Large intestine (tissue), 3 donors: ENCODE measurements at regions not wholly inside any gene's neighbourhood (a gene's known extent, or its start where the extent isn't known, plus 50 kb on each side); places are given as distances from the start of the nearest gene placed in this dataset.

ENCODE experiments used
- DNase-seq, 2 donors: peaks; one replicate each; pipeline versions ENCODE4 v3.0.0 to v3.0.0-alpha.2; 2013
- H3K27ac ChIP-seq: one replicate; pipeline ENCODE4 v1.5.1; 2013; ENCODE audit warnings: low read length
- H3K27me3 ChIP-seq: 2 replicates; pipeline ENCODE4 v1.6.1; 2013; ENCODE audit warnings: low read length; ENCODE audit not compliant: control insufficient read depth, insufficient read depth
- H3K36me3 ChIP-seq: 2 replicates; pipeline ENCODE4 v1.6.1; 2013; ENCODE audit warnings: low read length; ENCODE audit not compliant: control insufficient read depth, insufficient read depth
- H3K4me1 ChIP-seq: one replicate; pipeline ENCODE4 v1.6.1; 2013; ENCODE audit warnings: low read length; ENCODE audit not compliant: control insufficient read depth, insufficient read depth
- H3K4me3 ChIP-seq: one replicate; pipeline ENCODE4 v1.5.1; 2013; ENCODE audit warnings: low read length
- H3K9me3 ChIP-seq: one replicate; pipeline ENCODE4 v1.6.1; 2013; ENCODE audit warnings: mild to moderate bottlenecking, low read depth, low read length, moderate library complexity; ENCODE audit not compliant: control insufficient read depth
- WGBS: methylation state at CpG from one replicate; pipeline ENCODE4 v1.1.5; 2013; ENCODE audit warnings: low lambda C conversion rate; ENCODE audit not compliant: insufficient coverage; 5-methylcytosine and 5-hydroxymethylcytosine counted together

DNA sequence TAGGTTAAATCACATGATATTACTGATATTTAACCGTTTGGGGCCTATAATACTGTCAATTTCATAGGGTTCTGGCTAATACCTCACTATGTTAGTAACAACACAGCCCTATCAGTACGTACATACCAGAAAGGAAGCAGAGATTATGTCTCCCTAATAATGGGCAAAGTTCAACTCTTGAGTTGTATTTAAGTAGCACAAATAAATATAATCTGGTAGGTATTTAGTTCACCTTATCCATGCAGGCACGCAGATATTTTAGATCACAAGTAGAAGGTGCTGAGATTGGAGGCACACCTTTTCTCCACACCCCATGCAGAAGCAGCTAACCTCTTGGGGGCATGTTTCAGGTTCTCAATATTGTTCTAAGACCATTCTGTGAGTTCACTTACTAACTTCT, 118.9 kb downstream of the IRS1 start:
- H3K4me1 ChIP-seq, result peaks cover 19% of the 10 kb centered on the region
- H3K27ac ChIP-seq, result peak overlapping the region; percentile 79
- peak; percentile 43 to 88 for DNase-seq
- no peaks in the 10 kb centered on the region for H3K9me3 ChIP-seq
- no peak overlapping the region for H3K4me3 ChIP-seq
- no CpG with 5 or more reads among the region's 3 CpGs for WGBS
- H3K27me3 ChIP-seq, result no peaks in the 10 kb centered on the region
- no peaks in the 10 kb centered on the region for H3K36me3 ChIP-seq

DNA sequence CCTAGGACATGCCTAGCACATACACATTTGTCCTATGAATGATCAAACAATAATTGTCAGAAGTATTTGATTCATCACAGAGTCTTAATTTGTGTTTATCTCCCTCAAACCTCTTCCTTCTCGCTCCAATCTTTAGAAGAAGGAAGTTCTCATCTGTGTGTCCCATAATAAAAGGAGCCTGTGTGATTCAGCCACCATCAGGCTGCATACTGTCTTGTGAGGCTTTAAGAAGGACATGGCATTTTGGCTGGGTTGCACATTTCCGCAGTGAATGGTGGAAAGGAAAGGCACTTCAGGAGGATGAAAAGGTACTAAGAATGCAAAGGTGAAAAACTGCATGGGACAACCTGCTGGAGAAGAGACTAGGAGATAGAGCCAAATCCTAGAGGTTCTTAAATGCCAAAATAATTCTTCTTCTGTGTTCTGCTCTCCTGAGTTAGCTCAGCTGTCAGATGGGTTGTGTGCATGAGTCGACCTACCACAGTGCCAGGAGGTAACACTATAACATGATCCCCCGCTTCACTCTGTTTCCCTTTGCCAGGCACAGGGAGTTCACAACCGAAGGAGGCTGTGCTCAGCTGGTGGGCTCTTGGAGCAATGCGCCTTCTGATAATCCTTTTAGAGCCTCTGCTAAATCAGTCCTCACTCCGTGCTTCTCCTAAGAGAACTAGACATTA, 120.1 kb downstream of the IRS1 start:
- DNase-seq, result no peak
- WGBS, result 100% methylated on average over 1 of the region's 7 CpGs
- H3K9me3 ChIP-seq, result no peaks in the 10 kb centered on the region
- H3K27me3 ChIP-seq, result no peaks in the 10 kb centered on the region
- peaks cover 19% of the 10 kb centered on the region for H3K4me1 ChIP-seq
- H3K36me3 ChIP-seq, result no peaks in the 10 kb centered on the region
- H3K4me3 ChIP-seq, result no peak overlapping the region
- peak overlapping the region; percentile 79 for H3K27ac ChIP-seq

DNA sequence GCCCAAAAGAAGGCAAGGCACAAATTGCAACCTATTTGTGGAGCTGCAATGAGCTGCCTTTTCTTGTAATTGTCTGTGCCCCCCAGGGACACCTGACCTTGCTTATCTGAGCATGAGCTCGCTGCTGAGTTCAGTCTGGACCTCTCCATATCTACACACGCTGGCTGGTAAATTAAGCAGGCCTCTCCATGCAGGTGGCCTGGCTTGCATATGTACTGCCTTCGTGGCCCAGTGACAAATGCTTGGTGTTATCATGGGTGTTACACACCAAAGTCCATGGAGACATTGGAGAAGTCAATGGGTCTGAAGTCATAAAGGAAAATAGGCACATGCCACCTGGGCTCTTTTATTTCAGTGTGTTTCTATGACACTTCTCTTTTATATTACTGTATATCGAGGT, 121.2 kb downstream of the IRS1 start:
- peaks cover 19% of the 10 kb centered on the region for H3K4me1 ChIP-seq
- DNase-seq, result peak; percentile 82 to 90
- H3K27ac ChIP-seq, result peak overlapping the region; percentile 37

DNA sequence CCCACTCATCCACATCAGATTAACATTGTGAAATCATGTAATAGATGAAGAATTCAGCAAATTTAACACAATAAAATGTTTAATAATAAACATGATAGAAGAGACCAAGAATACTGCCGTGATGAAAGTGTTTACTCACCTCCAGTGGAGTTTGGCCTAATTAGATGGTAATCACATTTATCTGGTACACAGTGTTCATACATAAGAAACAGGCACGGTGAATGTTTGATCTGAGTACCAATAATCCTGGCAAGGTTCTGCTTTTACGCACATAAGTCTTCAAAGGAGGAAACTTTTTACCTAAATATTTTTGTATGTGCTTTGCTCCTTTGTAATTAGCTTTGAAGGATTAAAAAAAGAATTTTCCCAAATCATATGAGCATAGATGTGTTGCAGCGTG, 122.5 kb downstream of the IRS1 start:
- Histone ChIP-seq H3K4me1 (peaks cover 19% of the 10 kb centered on the region), H3K4me3 (no peak overlapping the region), H3K27me3 (no peaks in the 10 kb centered on the region), H3K36me3 (no peaks in the 10 kb centered on the region), H3K27ac (no peak overlapping the region), H3K9me3 (no peaks in the 10 kb centered on the region)
- WGBS, result 93% methylated on average over 3 of the region's 4 CpGs
- DNase-seq, result no peak

More for the DNA sequence above, 121.2 kb downstream of the IRS1 start:
- Histone ChIP-seq H3K27me3 (no peaks in the 10 kb centered on the region), H3K9me3 (no peaks in the 10 kb centered on the region), H3K36me3 (no peaks in the 10 kb centered on the region), H3K4me3 (no peak overlapping the region)
- WGBS, result no CpG with 5 or more reads among the region's 4 CpGs

DNA sequence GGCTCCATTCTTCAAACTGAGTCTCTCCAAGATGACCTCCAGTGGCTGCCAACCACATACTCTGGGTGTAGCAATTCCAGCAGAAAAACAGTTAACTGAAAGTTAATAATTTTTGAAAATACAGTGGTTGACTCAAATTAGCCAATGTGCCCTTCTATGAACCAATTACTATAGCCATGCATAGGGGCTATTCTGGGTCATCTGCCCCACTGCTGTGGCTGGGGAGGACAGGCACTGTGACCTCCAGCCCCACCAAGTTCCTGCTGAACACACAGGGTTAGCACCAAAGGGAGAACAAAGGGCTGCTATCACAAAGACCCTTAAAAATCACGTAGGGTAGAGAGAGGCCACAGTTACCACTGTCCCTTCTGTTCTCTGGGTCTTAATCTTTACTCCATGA, 123.0 kb downstream of the IRS1 start:
- H3K27me3 ChIP-seq, result no peaks in the 10 kb centered on the region
- no CpG with 5 or more reads among the region's 1 CpG for WGBS
- no peak for DNase-seq

DNA sequence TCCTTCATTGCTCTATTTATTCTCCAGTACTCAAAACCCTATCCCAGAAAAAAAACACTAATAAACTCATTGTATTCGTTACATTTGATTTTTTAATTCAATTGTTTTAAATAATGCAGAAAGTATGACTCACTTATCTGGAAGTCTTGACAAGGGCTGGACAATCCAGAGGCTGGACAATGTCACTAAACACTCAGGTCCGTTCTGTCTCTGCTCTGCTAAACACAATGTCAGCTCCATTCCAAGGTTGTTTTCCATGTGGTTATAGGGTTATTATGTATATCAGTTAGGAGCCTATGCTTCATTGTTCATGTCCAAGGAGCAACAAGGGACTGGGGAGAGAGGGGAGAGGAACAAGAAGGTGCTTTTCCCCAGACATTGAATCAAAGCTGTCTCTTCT, 125.5 kb downstream of the IRS1 start:
- Histone ChIP-seq H3K36me3 (no peaks in the 10 kb centered on the region), H3K27ac (no peak overlapping the region), H3K4me3 (no peak overlapping the region), H3K4me1 (peaks cover 15% of the 10 kb centered on the region), H3K9me3 (no peaks in the 10 kb centered on the region), H3K27me3 (no peaks in the 10 kb centered on the region)
- 100% methylated on average over 1 of the region's 2 CpGs for WGBS
- no peak for DNase-seq

More for the DNA sequence above, 123.0 kb downstream of the IRS1 start:
- H3K36me3 ChIP-seq, result no peaks in the 10 kb centered on the region
- H3K27ac ChIP-seq, result no peak overlapping the region
- no peaks in the 10 kb centered on the region for H3K9me3 ChIP-seq
- H3K4me3 ChIP-seq, result no peak overlapping the region
- peaks cover 19% of the 10 kb centered on the region for H3K4me1 ChIP-seq

DNA sequence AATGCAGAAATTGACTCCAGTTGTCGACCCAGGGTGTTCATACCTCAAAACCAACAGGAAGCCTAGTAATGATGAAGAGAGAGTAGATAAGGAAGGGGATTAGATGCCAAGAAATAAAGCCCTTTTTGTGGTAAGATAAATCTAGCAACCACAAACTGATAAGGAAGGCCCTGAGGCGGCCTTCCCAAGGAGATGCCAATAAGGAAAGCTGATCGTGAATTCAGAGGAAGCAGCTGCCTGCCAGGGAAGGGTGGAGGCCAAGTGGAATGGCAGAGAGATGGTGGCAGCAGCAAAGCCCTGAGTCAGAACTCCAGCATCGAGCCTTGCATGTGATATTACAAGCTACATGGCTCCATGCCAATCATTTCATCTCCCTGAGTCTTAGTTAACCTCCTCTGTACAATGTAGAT, 126.3 kb downstream of the IRS1 start:
- no CpG with 5 or more reads among the region's 4 CpGs for WGBS
- DNase-seq, result no peak
- H3K27me3 ChIP-seq, result no peaks in the 10 kb centered on the region
- no peak overlapping the region for H3K27ac ChIP-seq
- H3K9me3 ChIP-seq, result no peaks in the 10 kb centered on the region
- no peaks in the 10 kb centered on the region for H3K36me3 ChIP-seq
- no peak overlapping the region for H3K4me3 ChIP-seq
- H3K4me1 ChIP-seq, result peaks cover 9% of the 10 kb centered on the region

DNA sequence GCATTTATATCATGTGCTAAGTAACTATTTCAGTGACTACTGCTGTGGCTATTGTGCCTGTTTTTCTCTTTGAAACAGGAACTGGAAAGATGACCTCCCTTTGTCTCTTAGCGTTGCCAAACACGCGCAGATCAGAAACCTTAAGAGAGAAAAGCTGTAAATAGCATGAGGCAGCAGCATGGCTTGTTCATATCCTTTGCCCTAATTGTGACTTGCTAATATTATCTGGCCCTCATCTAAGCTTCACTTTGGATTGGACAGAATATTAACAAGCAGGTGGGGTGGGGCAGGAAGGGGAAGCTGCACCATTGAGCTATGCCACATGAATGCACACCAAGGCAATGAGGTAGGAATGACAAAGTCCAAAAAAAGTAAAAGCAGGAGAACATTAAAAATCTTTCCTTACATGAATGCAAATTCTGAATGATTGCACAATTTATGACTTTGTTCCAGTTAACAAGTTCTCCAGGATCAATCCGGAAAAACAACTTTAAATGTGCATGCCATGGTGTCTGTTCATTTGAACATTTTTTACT, 128.4 kb downstream of the IRS1 start:
- Histone ChIP-seq H3K9me3 (no peaks in the 10 kb centered on the region), H3K4me1 (peaks cover 8% of the 10 kb centered on the region), H3K27me3 (no peaks in the 10 kb centered on the region), H3K4me3 (no peak overlapping the region), H3K36me3 (no peaks in the 10 kb centered on the region), H3K27ac (peak overlapping the region; percentile 70)
- DNase-seq, result peak; percentile 86 to 94
- 50% methylated on average over 1 of the region's 4 CpGs for WGBS

DNA sequence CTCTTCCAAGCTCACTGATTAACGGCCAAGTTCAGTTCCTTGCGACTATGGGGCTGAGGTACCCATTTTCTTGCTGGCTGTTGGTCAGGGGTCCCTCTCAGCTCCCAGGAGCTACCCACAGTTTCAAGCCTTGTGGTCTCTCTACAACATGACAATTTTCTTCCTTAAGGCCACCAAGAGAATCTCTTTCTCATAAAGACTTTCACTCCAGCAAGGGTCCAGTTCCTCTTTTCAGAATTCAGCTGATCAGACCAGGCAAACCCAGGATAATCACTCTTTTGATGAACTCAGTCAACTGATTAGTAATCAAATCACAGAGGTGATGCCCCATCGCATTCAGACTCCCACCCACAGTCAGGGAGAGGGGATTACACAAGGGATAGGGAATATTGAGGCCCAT, 129.7 kb downstream of the IRS1 start:
- Histone ChIP-seq H3K4me1 (peaks cover 8% of the 10 kb centered on the region), H3K36me3 (no peaks in the 10 kb centered on the region), H3K4me3 (no peak overlapping the region), H3K27me3 (no peaks in the 10 kb centered on the region), H3K9me3 (no peaks in the 10 kb centered on the region), H3K27ac (no peak overlapping the region)
- no peak for DNase-seq
- WGBS, result 100% methylated on average over 1 of the region's 3 CpGs

DNA sequence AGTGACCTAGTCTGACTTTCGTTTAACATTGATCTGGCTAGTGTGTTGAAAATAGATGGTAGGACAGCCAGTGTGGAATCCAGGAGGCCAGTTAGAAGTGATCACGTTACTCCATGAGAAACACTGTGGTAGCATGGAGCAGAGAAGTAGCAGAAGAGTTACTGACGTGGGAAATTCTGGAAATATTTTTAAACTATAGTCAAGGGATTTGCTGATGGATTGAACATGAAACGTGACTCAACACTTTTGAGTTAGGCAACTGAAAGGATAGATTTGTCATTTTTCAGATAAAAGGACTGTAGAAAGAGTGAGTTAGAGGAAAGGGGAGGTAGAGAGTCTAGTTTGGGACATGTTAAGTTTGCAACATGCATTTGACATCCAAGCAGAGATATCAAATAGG, 130.4 kb downstream of the IRS1 start:
- WGBS, result no CpG with 5 or more reads among the region's 4 CpGs
- no peaks in the 10 kb centered on the region for H3K9me3 ChIP-seq
- H3K27ac ChIP-seq, result no peak overlapping the region
- no peak overlapping the region for H3K4me3 ChIP-seq
- DNase-seq, result no peak
- no peaks in the 10 kb centered on the region for H3K36me3 ChIP-seq
- no peaks in the 10 kb centered on the region for H3K27me3 ChIP-seq
- H3K4me1 ChIP-seq, result peaks cover 8% of the 10 kb centered on the region

DNA sequence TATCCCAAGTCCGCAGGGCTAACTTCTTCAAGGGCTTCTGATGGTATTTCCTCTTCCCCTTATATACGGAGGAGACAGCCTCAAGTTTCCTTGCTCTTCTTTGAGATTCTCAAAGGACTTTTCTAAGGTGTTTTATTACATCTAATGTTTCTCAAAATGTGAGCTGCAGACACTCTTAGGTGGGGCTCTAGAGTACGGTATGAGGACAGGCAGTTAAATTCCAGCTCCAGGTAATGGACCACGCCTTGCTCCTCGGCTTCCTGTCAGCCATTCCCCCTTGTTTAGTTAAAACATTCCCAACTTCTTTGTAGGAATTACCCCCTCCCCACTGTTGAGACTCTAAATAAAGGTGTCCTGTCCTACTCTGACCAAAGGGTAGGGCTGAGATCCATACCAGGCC, 131.9 kb downstream of the IRS1 start:
- 100% methylated on average over 1 of the region's 5 CpGs for WGBS
- no peak overlapping the region for H3K4me3 ChIP-seq
- peaks cover 8% of the 10 kb centered on the region for H3K4me1 ChIP-seq
- no peak overlapping the region for H3K27ac ChIP-seq
- no peak for DNase-seq
- H3K27me3 ChIP-seq, result no peaks in the 10 kb centered on the region
- no peaks in the 10 kb centered on the region for H3K36me3 ChIP-seq
- H3K9me3 ChIP-seq, result no peaks in the 10 kb centered on the region
